T47D (cell line): ENCODE measurements at regions not wholly inside any gene's neighbourhood (a gene's known extent, or its start where the extent isn't known, plus 50 kb on each side); places are given as distances from the start of the nearest gene placed in this dataset.

ENCODE experiments used
- DNase-seq, 2 experiments: peaks; one replicate each; pipeline versions ENCODE4 v3.0.0 to v3.0.0-alpha.2; 2011 to 2012; ENCODE audit warnings: low read depth in 1 of 2, low spot score in 1 of 2
- JUND ChIP-seq: IDR thresholded peaks from 2 replicates; pipeline ENCODE4 v1.6.1; 2012; ENCODE audit warnings: low read depth
- in situ Hi-C: cut with HindIII; loops from 2 replicates; pipeline ENCODE4 v1.10.0; 2016; ENCODE audit warnings: low sequenced_read_pairs, low pct_unique_long_range_greater_than_20kb

- DNase-seq, result no peak
- in situ Hi-C loops, result no loop called here
- no peak for TF ChIP-seq JUND
Measured at GRCh38 chr2:217404236-217404760, 544.4 kb upstream of the TNP1 start.

GRCh38 chr2:217402761-217403383 lies 543.0 kb upstream of the TNP1 start:
- TF ChIP-seq JUND, result no peak
- DNase-seq, result no peak
- in situ Hi-C loops, result no loop called here

- in situ Hi-C loops, result no loop called here
- TF ChIP-seq JUND, result no peak
- no peak for DNase-seq
Measured at GRCh38 chr2:217402144-217402543, 542.3 kb upstream of the TNP1 start.

GRCh38 chr2:217399291-217399690 lies 539.4 kb upstream of the TNP1 start:
- in situ Hi-C loops, result no loop called here
- no peak for TF ChIP-seq JUND
- no peak for DNase-seq

- in situ Hi-C loops, result no loop called here
- TF ChIP-seq JUND, result no peak
- no peak for DNase-seq
Measured at GRCh38 chr2:217398860-217399259, 539.0 kb upstream of the TNP1 start.

GRCh38 chr2:217398101-217398500 lies 538.2 kb upstream of the TNP1 start:
- in situ Hi-C loops, result no loop called here
- DNase-seq, result no peak
- TF ChIP-seq JUND, result no peak

GRCh38 chr2:217396586-217396985 lies 536.7 kb upstream of the TNP1 start:
- in situ Hi-C loops, result no loop called here
- no peak for DNase-seq
- TF ChIP-seq JUND, result no peak

GRCh38 chr2:217396165-217396564 lies 536.3 kb upstream of the TNP1 start:
- in situ Hi-C loops, result no loop called here
- peak; percentile 80 for TF ChIP-seq JUND
- DNase-seq, result peak; percentile 29 to 92

- in situ Hi-C loops, result no loop called here
- DNase-seq, result peak in 1 of 2 experiments; percentile 61
- TF ChIP-seq JUND, result no peak
Measured at GRCh38 chr2:217394510-217395351, 534.9 kb upstream of the TNP1 start.

- DNase-seq, result no peak
- in situ Hi-C loops, result no loop called here
Measured at GRCh38 chr2:217393585-217394032, 533.7 kb upstream of the TNP1 start.

GRCh38 chr2:217392930-217393584 lies 533.2 kb upstream of the TNP1 start:
- DNase-seq, result peak in 1 of 2 experiments; percentile 60
- TF ChIP-seq JUND, result no peak
- in situ Hi-C loops, result no loop called here

More at GRCh38 chr2:217393585-217394032, 533.7 kb upstream of the TNP1 start:
- TF ChIP-seq JUND, result no peak

GRCh38 chr2:217387776-217388387 lies 528.0 kb upstream of the TNP1 start:
- in situ Hi-C loops, result no loop called here
- DNase-seq, result peak in 1 of 2 experiments; percentile 98
- TF ChIP-seq JUND, result no peak; the same call in 1 of the 2 replicates
